ENCODE measurements at regions not wholly inside any gene's neighbourhood (a gene's known extent, or its start where the extent isn't known, plus 50 kb on each side); places are given as distances from the start of the nearest gene placed in this dataset.
"Not testable (repeated sequence)": the region's sequence is repeated elsewhere in the genome, so short reads cannot be mapped to it uniquely, and the experiment has no call there.

GRCh38 chr6:167709196-167709595 is 117.5 kb upstream of the AFDN start:
- Histone ChIP-seq H3K27me3 (peaks cover 0 to 5% of the 10 kb centered on the region in 2 donors), H3K27ac (no peak overlapping the region), H3K4me1 (no peaks in the 10 kb centered on the region), H3K36me3 (no peaks in the 10 kb centered on the region), H3K9me3 (no peaks in the 10 kb centered on the region), H3K4me3 (no peak overlapping the region)
- no peak for TF ChIP-seq POLR2A (IDR thresholded peaks at IDR 0.05)
- DNase-seq (ENCODE audit: low spot score in 2 of 2) = no peak
- intact Hi-C loops (cut with DNase I; ENCODE audit: low total_unique reads) = no loop called here

- H3K27ac ChIP-seq; intact Hi-C loops (cut with DNase I; ENCODE audit: low total_unique reads); H3K27me3 ChIP-seq; H3K4me3 ChIP-seq; DNase-seq (ENCODE audit: low spot score in 2 of 2); H3K9me3 ChIP-seq; H3K36me3 ChIP-seq; H3K4me1 ChIP-seq: not testable (repeated sequence)
These were observed 116.9 kb upstream of the AFDN start for GRCh38 chr6:167709776-167710336.

- intact Hi-C loops (cut with DNase I; ENCODE audit: low total_unique reads) = no loop called here
- Histone ChIP-seq H3K36me3 (no peaks in the 10 kb centered on the region), H3K27me3 (peaks cover 0 to 5% of the 10 kb centered on the region in 2 donors), H3K27ac (no peak overlapping the region), H3K4me3 (no peak overlapping the region), H3K4me1 (no peaks in the 10 kb centered on the region), H3K9me3 (no peaks in the 10 kb centered on the region)
- no peak for TF ChIP-seq CTCF (IDR thresholded peaks at IDR 0.05)
- no peak for TF ChIP-seq POLR2AphosphoS5 (IDR thresholded peaks at IDR 0.05)
- TF ChIP-seq POLR2A (IDR thresholded peaks at IDR 0.05) = no peak
- no peak for DNase-seq (ENCODE audit: low spot score in 2 of 2)
These were observed 116.3 kb upstream of the AFDN start for GRCh38 chr6:167710363-167710920.

- DNase-seq (ENCODE audit: low spot score in 2 of 2) = no peak
- H3K9me3 ChIP-seq = no peaks in the 10 kb centered on the region
- H3K27ac ChIP-seq = no peak overlapping the region
- intact Hi-C loops (cut with DNase I; ENCODE audit: low total_unique reads) = no loop called here
- no peaks in the 10 kb centered on the region for H3K36me3 ChIP-seq
- no peak overlapping the region for H3K4me3 ChIP-seq
- peaks cover 0 to 5% of the 10 kb centered on the region in 2 donors for H3K27me3 ChIP-seq
- no peak for TF ChIP-seq POLR2AphosphoS5 (IDR thresholded peaks at IDR 0.05)
- TF ChIP-seq POLR2A (IDR thresholded peaks at IDR 0.05) = no peak
- no peak for TF ChIP-seq CTCF (IDR thresholded peaks at IDR 0.05)
- no peaks in the 10 kb centered on the region for H3K4me1 ChIP-seq
These were observed 115.5 kb upstream of the AFDN start for GRCh38 chr6:167711211-167711610.

- peaks cover 0 to 5% of the 10 kb centered on the region in 2 donors for H3K27me3 ChIP-seq
- no peak overlapping the region for H3K27ac ChIP-seq
These were observed 114.7 kb upstream of the AFDN start for GRCh38 chr6:167711768-167712730.

More at GRCh38 chr6:167711768-167712730, 114.7 kb upstream of the AFDN start:
- Histone ChIP-seq H3K9me3 (no peaks in the 10 kb centered on the region), H3K4me1 (no peaks in the 10 kb centered on the region), H3K4me3 (no peak overlapping the region), H3K36me3 (no peaks in the 10 kb centered on the region)
- TF ChIP-seq POLR2A (IDR thresholded peaks at IDR 0.05) = no peak
- TF ChIP-seq CTCF (IDR thresholded peaks at IDR 0.05) = no peak
- no peak for TF ChIP-seq POLR2AphosphoS5 (IDR thresholded peaks at IDR 0.05)
- DNase-seq (ENCODE audit: low spot score in 2 of 2) = no peak
- intact Hi-C loops (cut with DNase I; ENCODE audit: low total_unique reads) = no loop called here
